HUES6 (cell line): ENCODE measurements at regions not wholly inside any gene's neighbourhood (a gene's known extent, or its start where the extent isn't known, plus 50 kb on each side); places are given as distances from the start of the nearest gene placed in this dataset.

ENCODE experiments used
- H3K27ac ChIP-seq: 2 replicates; pipeline ENCODE4 v1.7.0; 2013; ENCODE audit warnings: low read depth, mild to moderate bottlenecking, low read length, inconsistent platforms
- H3K27me3 ChIP-seq: 2 replicates; pipeline ENCODE4 v1.6.1; 2013; ENCODE audit warnings: low read length; ENCODE audit not compliant: control insufficient read depth, insufficient read depth
- H3K36me3 ChIP-seq: 2 replicates; pipeline ENCODE4 v1.6.1; 2013; ENCODE audit warnings: low read length; ENCODE audit not compliant: control insufficient read depth, insufficient read depth
- H3K4me1 ChIP-seq: 2 replicates; pipeline ENCODE4 v1.6.1; 2013; ENCODE audit warnings: low read length; ENCODE audit not compliant: control insufficient read depth, insufficient read depth
- H3K4me3 ChIP-seq: 2 replicates; pipeline ENCODE4 v1.5.1; 2013; ENCODE audit warnings: low read depth, low read length
- H3K9ac ChIP-seq: one replicate; pipeline ENCODE4 v1.6.1; 2013; ENCODE audit warnings: mild to moderate bottlenecking, low read length
- H3K9me3 ChIP-seq: 2 replicates; pipeline ENCODE4 v1.6.1; 2013; ENCODE audit warnings: low read depth, low read length; ENCODE audit not compliant: control insufficient read depth, insufficient read depth

- Histone ChIP-seq H3K36me3 (no peaks in the 10 kb centered on the region), H3K27ac (no peak overlapping the region), H3K27me3 (no peaks in the 10 kb centered on the region; the same call in 1 of the 2 replicates), H3K4me1 (no peaks in the 10 kb centered on the region), H3K4me3 (no peak overlapping the region), H3K9me3 (no peaks in the 10 kb centered on the region), H3K9ac (no peak overlapping the region)
Measured at GRCh38 chr22:27394806-27395404, 406.7 kb downstream of the MN1 start.

GRCh38 chr22:27397036-27397953 lies 404.3 kb downstream of the MN1 start:
- H3K9ac ChIP-seq, result no peak overlapping the region
- H3K4me3 ChIP-seq, result no peak overlapping the region
- H3K27me3 ChIP-seq, result no peaks in the 10 kb centered on the region; the same call in 1 of the 2 replicates
- no peaks in the 10 kb centered on the region for H3K4me1 ChIP-seq
- H3K36me3 ChIP-seq, result no peaks in the 10 kb centered on the region
- no peak overlapping the region for H3K27ac ChIP-seq
- no peaks in the 10 kb centered on the region for H3K9me3 ChIP-seq

- Histone ChIP-seq H3K4me3 (no peak overlapping the region), H3K9me3 (no peaks in the 10 kb centered on the region), H3K4me1 (no peaks in the 10 kb centered on the region), H3K36me3 (no peaks in the 10 kb centered on the region), H3K9ac (no peak overlapping the region), H3K27ac (no peak overlapping the region), H3K27me3 (no peaks in the 10 kb centered on the region; the same call in 1 of the 2 replicates)
Measured at GRCh38 chr22:27397954-27398342, 403.6 kb downstream of the MN1 start.

DNA sequence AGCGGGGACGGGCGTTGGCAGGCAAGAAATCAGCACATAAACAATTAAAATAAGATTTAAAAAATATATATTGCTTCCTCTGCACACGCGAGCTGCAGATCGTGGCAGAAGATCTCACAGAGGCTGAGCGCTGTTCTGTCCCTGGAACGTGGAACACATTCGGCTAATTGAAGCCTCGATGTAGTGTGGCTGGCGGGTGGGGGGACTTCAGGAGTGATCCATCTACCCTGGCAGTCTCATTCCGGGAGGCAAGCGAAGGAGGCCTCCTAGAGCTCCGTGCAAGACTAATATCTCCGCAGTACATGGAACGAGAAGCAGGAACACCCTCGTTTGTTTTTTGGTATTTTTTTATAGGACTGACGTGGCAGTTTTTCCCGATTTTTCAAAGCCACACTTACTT lies 402.4 kb downstream of the MN1 start:
- Histone ChIP-seq H3K4me3 (no peak overlapping the region), H3K4me1 (no peaks in the 10 kb centered on the region), H3K36me3 (no peaks in the 10 kb centered on the region), H3K27ac (no peak overlapping the region), H3K27me3 (no peaks in the 10 kb centered on the region; the same call in 1 of the 2 replicates), H3K9me3 (no peaks in the 10 kb centered on the region), H3K9ac (no peak overlapping the region)

- Histone ChIP-seq H3K4me1 (no peaks in the 10 kb centered on the region), H3K27me3 (no peaks in the 10 kb centered on the region), H3K4me3 (no peak overlapping the region), H3K9me3 (no peaks in the 10 kb centered on the region), H3K9ac (no peak overlapping the region), H3K27ac (no peak overlapping the region), H3K36me3 (no peaks in the 10 kb centered on the region)
Measured at GRCh38 chr22:27400811-27401210, 400.7 kb downstream of the MN1 start.

DNA sequence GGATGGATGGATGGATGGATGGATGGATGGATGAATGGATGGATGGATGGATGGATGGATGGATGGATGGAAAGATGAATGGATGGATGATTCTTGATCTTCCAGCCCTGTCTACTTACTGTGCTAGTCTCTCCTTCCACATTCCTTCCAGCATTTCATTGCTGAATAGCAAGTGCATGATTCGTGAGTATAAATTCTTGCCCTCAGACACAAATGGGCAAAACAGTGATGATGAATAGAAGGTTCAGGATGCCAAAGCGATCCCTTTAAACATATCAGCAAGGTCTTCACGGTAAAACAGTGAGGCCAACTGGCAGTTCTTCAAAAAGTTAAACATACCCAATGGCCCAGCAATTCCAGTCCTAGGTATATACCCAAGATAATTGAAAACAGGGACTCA lies 400.2 kb downstream of the MN1 start:
- Histone ChIP-seq H3K9me3 (no peaks in the 10 kb centered on the region), H3K4me1 (no peaks in the 10 kb centered on the region; the same call in 1 of the 2 replicates), H3K4me3 (no peak overlapping the region)

GRCh38 chr22:27404441-27404840 lies 397.1 kb downstream of the MN1 start:
- Histone ChIP-seq H3K36me3 (no peaks in the 10 kb centered on the region), H3K27ac (no peak overlapping the region), H3K9me3 (no peaks in the 10 kb centered on the region), H3K27me3 (no peaks in the 10 kb centered on the region), H3K9ac (no peak overlapping the region), H3K4me3 (no peak overlapping the region), H3K4me1 (peaks cover 7% of the 10 kb centered on the region; the same call in 1 of the 2 replicates)

More for the DNA sequence above, 400.2 kb downstream of the MN1 start:
- no peaks in the 10 kb centered on the region for H3K27me3 ChIP-seq
- H3K27ac ChIP-seq, result no peak overlapping the region
- no peak overlapping the region for H3K9ac ChIP-seq
- no peaks in the 10 kb centered on the region for H3K36me3 ChIP-seq

DNA sequence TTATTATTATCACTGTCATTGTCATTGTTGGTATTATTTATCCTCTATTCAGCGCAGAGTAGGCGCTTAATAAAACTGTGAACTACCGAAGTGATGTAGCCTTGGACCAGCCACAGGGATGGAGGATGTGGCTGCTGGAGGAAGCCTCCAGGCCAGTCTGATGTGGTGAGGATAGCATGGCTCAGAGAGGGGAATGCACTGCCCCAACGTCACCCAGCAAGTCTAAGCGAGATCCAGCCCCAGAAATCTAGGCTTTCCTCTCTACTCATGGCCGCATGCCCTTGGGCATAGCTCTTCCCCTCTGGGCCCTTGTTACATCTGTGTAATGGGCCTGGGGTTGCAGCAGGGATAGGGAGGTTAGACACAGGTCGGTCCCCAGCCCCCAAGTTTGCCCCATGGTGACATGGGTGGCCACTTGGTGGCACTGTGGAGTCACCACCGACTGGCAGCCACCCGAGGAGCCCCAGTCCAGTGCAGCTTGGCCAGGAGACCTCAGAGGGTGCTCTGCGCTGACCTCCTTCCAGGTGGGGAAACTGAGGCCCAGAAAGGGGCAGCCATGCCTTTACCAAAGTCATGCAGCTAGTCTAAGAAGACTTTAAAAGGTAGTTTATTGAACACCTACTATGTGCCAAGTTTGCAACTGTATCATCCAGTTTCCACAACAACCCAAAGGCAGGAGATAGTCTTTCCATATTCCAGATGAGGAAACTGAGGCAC lies 395.7 kb downstream of the MN1 start:
- Histone ChIP-seq H3K4me1 (peaks cover 7% of the 10 kb centered on the region; the same call in 1 of the 2 replicates), H3K9ac (no peak overlapping the region), H3K27ac (no peak overlapping the region), H3K9me3 (no peaks in the 10 kb centered on the region), H3K36me3 (no peaks in the 10 kb centered on the region), H3K4me3 (no peak overlapping the region), H3K27me3 (no peaks in the 10 kb centered on the region)

DNA sequence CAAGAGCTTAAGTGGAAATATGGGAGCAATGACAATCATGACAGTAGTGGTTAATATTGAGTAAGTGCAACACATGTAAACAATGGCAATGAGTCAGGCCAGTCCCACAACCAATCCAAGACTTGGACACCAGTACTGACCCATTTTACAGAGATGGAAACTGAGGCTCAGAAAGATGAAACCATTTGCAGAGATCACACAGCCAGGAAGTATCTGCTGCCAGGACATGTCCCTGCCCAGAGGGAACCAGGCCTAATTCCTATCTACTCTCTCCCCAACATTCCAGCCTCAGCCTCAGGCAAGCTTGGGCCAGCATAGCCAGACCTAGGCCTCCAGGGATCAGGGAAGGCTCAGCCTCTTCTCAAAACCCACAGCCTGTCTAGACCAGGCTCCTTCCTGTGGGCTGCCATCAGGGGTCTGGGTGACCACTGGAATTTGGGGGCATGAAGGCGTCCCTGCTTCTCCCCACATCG lies 395.1 kb downstream of the MN1 start:
- Histone ChIP-seq H3K9ac (no peak overlapping the region), H3K9me3 (no peaks in the 10 kb centered on the region), H3K36me3 (no peaks in the 10 kb centered on the region), H3K27me3 (no peaks in the 10 kb centered on the region), H3K4me1 (peaks cover 7% of the 10 kb centered on the region; the same call in 1 of the 2 replicates), H3K4me3 (no peak overlapping the region), H3K27ac (no peak overlapping the region)

- H3K27me3 ChIP-seq, result no peaks in the 10 kb centered on the region
- no peak overlapping the region for H3K9ac ChIP-seq
- H3K36me3 ChIP-seq, result no peaks in the 10 kb centered on the region
- no peak overlapping the region for H3K27ac ChIP-seq
- H3K4me3 ChIP-seq, result no peak overlapping the region
- H3K4me1 ChIP-seq, result peaks cover 7% of the 10 kb centered on the region; the same call in 1 of the 2 replicates
- H3K9me3 ChIP-seq, result no peaks in the 10 kb centered on the region
Measured at GRCh38 chr22:27407369-27407985, 394.1 kb downstream of the MN1 start.
